ENCODE measurements at regions not wholly inside any gene's neighbourhood (a gene's known extent, or its start where the extent isn't known, plus 50 kb on each side); places are given as distances from the start of the nearest gene placed in this dataset.
"Not testable (repeated sequence)": the region's sequence is repeated elsewhere in the genome, so short reads cannot be mapped to it uniquely, and the experiment has no call there.

- DNase-seq (ENCODE audit: low spot score): no peak
Measured at GRCh38 chr5:158478139-158478538, 619.2 kb upstream of the CLINT1 start.

GRCh38 chr5:158477214-158477613, 618.3 kb upstream of the CLINT1 start:
- DNase-seq (ENCODE audit: low spot score): no peak

GRCh38 chr5:158473016-158473635, 614.2 kb upstream of the CLINT1 start:
- DNase-seq (ENCODE audit: low spot score): no peak

GRCh38 chr5:158471535-158471924, 612.6 kb upstream of the CLINT1 start:
- no peak for DNase-seq (ENCODE audit: low spot score)

- no peak for DNase-seq (ENCODE audit: low spot score)
Measured at GRCh38 chr5:158470764-158471534, 612.0 kb upstream of the CLINT1 start.

- DNase-seq (ENCODE audit: low spot score): no peak
Measured at GRCh38 chr5:158468444-158468843, 609.5 kb upstream of the CLINT1 start.

- no peak for DNase-seq (ENCODE audit: low spot score)
Measured at GRCh38 chr5:158466191-158466590, 607.2 kb upstream of the CLINT1 start.

GRCh38 chr5:158465086-158465972, 606.4 kb upstream of the CLINT1 start:
- no peak for DNase-seq (ENCODE audit: low spot score)

- no peak for DNase-seq (ENCODE audit: low spot score)
Measured at GRCh38 chr5:158464383-158464782, 605.4 kb upstream of the CLINT1 start.

- peak; percentile 54 for DNase-seq (ENCODE audit: low spot score)
Measured at GRCh38 chr5:158463938-158464337, 605.0 kb upstream of the CLINT1 start.

GRCh38 chr5:158463188-158463587, 604.2 kb upstream of the CLINT1 start:
- DNase-seq (ENCODE audit: low spot score): peak; percentile 55

- no peak for DNase-seq (ENCODE audit: low spot score)
Measured at GRCh38 chr5:158462349-158463114, 603.6 kb upstream of the CLINT1 start.

- no peak for DNase-seq (ENCODE audit: low spot score)
Measured at GRCh38 chr5:158461240-158461854, 602.4 kb upstream of the CLINT1 start.

GRCh38 chr5:158458086-158458485, 599.1 kb upstream of the CLINT1 start:
- DNase-seq (ENCODE audit: low spot score): no peak

- peak; percentile 91 for DNase-seq (ENCODE audit: low spot score)
Measured at GRCh38 chr5:158456756-158457155, 597.8 kb upstream of the CLINT1 start.

GRCh38 chr5:158456241-158456640, 597.3 kb upstream of the CLINT1 start:
- no peak for DNase-seq (ENCODE audit: low spot score)

- DNase-seq (ENCODE audit: low spot score): no peak
Measured at GRCh38 chr5:158451993-158452672, 593.2 kb upstream of the CLINT1 start.

GRCh38 chr5:158451203-158451992, 592.5 kb upstream of the CLINT1 start:
- no peak for DNase-seq (ENCODE audit: low spot score)

GRCh38 chr5:158450751-158451171, 591.8 kb upstream of the CLINT1 start:
- peak; percentile 31 for DNase-seq (ENCODE audit: low spot score)

- DNase-seq (ENCODE audit: low spot score): not testable (repeated sequence)
Measured at GRCh38 chr5:158446761-158447160, 587.8 kb upstream of the CLINT1 start.

All from AG08395 (cell line).